ENCODE measurements at regions not wholly inside any gene's neighbourhood (a gene's known extent, or its start where the extent isn't known, plus 50 kb on each side); places are given as distances from the start of the nearest gene placed in this dataset.

DNA sequence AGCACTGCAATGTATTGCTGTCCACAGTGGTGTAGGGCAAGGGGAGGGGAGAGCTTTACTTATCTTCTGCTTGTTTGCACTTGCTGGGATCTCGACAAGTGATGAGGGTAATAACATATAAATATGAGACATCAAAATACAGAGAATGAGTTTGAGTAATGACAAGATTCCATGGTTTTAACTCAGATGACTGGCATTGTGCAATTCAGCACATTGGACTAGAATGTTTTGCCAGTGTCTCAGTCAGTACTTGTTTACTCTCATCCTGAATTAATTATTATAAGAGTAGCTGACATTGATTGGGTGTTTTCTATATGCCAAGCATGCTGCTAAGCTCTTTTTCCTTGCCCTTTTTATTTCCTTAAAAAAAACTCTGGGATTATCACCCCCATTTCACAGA is 306.7 kb upstream of the MMADHC start:
- TF ChIP-seq YY1 (IDR thresholded peaks at IDR 0.05; ENCODE audit: insufficient read depth, insufficient read length) (no peak), ZNF274 (IDR thresholded peaks at IDR 0.05; ENCODE audit: low read depth, low read length) (no peak)
